Mucosa of descending colon (tissue), 3 donors: ENCODE measurements at regions not wholly inside any gene's neighbourhood (a gene's known extent, or its start where the extent isn't known, plus 50 kb on each side); places are given as distances from the start of the nearest gene placed in this dataset.
"Not testable (repeated sequence)": the region's sequence is repeated elsewhere in the genome, so short reads cannot be mapped to it uniquely, and the experiment has no call there.

Experiments
- ATAC-seq: fragments of 200-7000 bp; cut with Tn5 transposase; one replicate; pipeline ENCODE4 v1.9.1; 2020; ENCODE audit warnings: mild to moderate bottlenecking, moderate library complexity
- DNase-seq, 3 donors: peaks; one replicate each; pipeline ENCODE4 v3.0.0-alpha.2; 2020
- H3K36me3 ChIP-seq: fragments of 200-600 bp; one replicate; pipeline ENCODE4 v1.8.0; 2021; ENCODE audit warnings: low read depth, mild to moderate bottlenecking
- H3K4me1 ChIP-seq: fragments of 200-600 bp; one replicate; pipeline ENCODE4 v1.8.0; 2021; ENCODE audit warnings: low read depth, mild to moderate bottlenecking
- H3K4me3 ChIP-seq: fragments of 200-600 bp; one replicate; pipeline ENCODE4 v1.8.0; 2021; ENCODE audit warnings: mild to moderate bottlenecking
- H3K9me3 ChIP-seq: fragments of 200-600 bp; one replicate; pipeline ENCODE4 v1.8.0; 2021; ENCODE audit warnings: mild to moderate bottlenecking
- CTCF ChIP-seq: fragments of 200-600 bp; IDR thresholded peaks from one replicate; pipeline ENCODE4 v1.8.0; 2022; ENCODE audit warnings: antibody characterized with exemption, mild to moderate bottlenecking
- intact Hi-C, 2 donors: fragments of 100-400 bp; cut with DNase I in 1 of 2; cut with micrococcal nuclease in 1 of 2; formaldehyde crosslinking; loops; one replicate each; pipeline versions ENCODE4 v1.11.0 to v1.11.1; 2022; cut with DNase I, micrococcal nuclease
- donor health status: DM: no; HTN: no; CAD: no; lungs with moderate emphysema.
- donor health status: DM: no; HTN: no; CAD: no.
- donor health status: DM: no; HTN: yes; CAD: no.

- Histone ChIP-seq H3K4me1 (no peaks in the 10 kb centered on the region), H3K4me3 (no peak overlapping the region), H3K9me3 (no peaks in the 10 kb centered on the region), H3K36me3 (no peaks in the 10 kb centered on the region)
- intact Hi-C loops: no loop called here
- DNase-seq (no peak), ATAC-seq (no peak)
- TF ChIP-seq CTCF: no peak
Measured at GRCh38 chr13:33560726-33561125, 257.2 kb upstream of the RFC3 start.

GRCh38 chr13:33561627-33562026 is 256.3 kb upstream of the RFC3 start:
- no peaks in the 10 kb centered on the region for H3K36me3 ChIP-seq
- no peak overlapping the region for H3K4me3 ChIP-seq
- no peaks in the 10 kb centered on the region for H3K4me1 ChIP-seq
- intact Hi-C loops: no loop called here
- H3K9me3 ChIP-seq: no peaks in the 10 kb centered on the region
- DNase-seq: no peak
- ATAC-seq: no peak
- TF ChIP-seq CTCF: no peak

- TF ChIP-seq CTCF: no peak
- DNase-seq (no peak), ATAC-seq (no peak)
- intact Hi-C loops: no loop called here
- no peaks in the 10 kb centered on the region for H3K9me3 ChIP-seq
- no peaks in the 10 kb centered on the region for H3K4me1 ChIP-seq
- H3K36me3 ChIP-seq: no peaks in the 10 kb centered on the region
- no peak overlapping the region for H3K4me3 ChIP-seq
Measured at GRCh38 chr13:33571618-33572017, 246.3 kb upstream of the RFC3 start.

- H3K9me3 ChIP-seq, ATAC-seq, DNase-seq, H3K4me3 ChIP-seq, H3K36me3 ChIP-seq, intact Hi-C loops, H3K4me1 ChIP-seq: not testable (repeated sequence)
Measured at GRCh38 chr13:33572322-33572721, 245.6 kb upstream of the RFC3 start.

GRCh38 chr13:33575378-33575777 is 242.6 kb upstream of the RFC3 start:
- ATAC-seq (no peak), DNase-seq (no peak)
- Histone ChIP-seq H3K4me3 (no peak overlapping the region), H3K36me3 (no peaks in the 10 kb centered on the region), H3K9me3 (no peaks in the 10 kb centered on the region), H3K4me1 (no peaks in the 10 kb centered on the region)
- intact Hi-C loops: no loop called here
- no peak for TF ChIP-seq CTCF

GRCh38 chr13:33577007-33577406 is 240.9 kb upstream of the RFC3 start:
- no peak for ATAC-seq
- no peak overlapping the region for H3K4me3 ChIP-seq
- no peak for TF ChIP-seq CTCF
- DNase-seq: no peak
- H3K36me3 ChIP-seq: no peaks in the 10 kb centered on the region
- intact Hi-C loops: no loop called here
- H3K9me3 ChIP-seq: no peaks in the 10 kb centered on the region
- no peaks in the 10 kb centered on the region for H3K4me1 ChIP-seq
